IMR-90 (cell line): ENCODE measurements at regions not wholly inside any gene's neighbourhood (a gene's known extent, or its start where the extent isn't known, plus 50 kb on each side); places are given as distances from the start of the nearest gene placed in this dataset.

Experiments
- ATAC-seq: fragments of 200-7000 bp; cut with Tn5 transposase; 2 replicates; pipeline ENCODE4 v1.9.1; 2020; ENCODE audit warnings: low read depth, mild to moderate bottlenecking, moderate library complexity
- BruUV-seq: library from RNA; stranded (reverse); fragments of 400-500 nt; replicated peaks from 2 replicates; lab custom pipeline; 2021; lab: Mats Ljungman, UMichigan
- CTCF ChIA-PET: fragments of 300-600 bp; formaldehyde crosslinking; extraction: SDS; loops from one replicate; lab custom pipeline; 2021; ENCODE audit warnings: antibody characterized with exemption; lab: Yijun Ruan, JAX
- POLR2A ChIA-PET: fragments of 300-600 bp; sonication (Branson Sonifier 250); formaldehyde crosslinking; loops from one replicate; lab custom pipeline; 2022; ENCODE audit warnings: antibody characterized with exemption; ENCODE audit not compliant: unreplicated experiment; lab: Charles Lee
- DNase-seq: peaks from one replicate; pipeline ENCODE4 v3.0.0; 2013
- H2AFZ ChIP-seq: replicated peaks from 2 replicates; pipeline ENCODE3; 2013; ENCODE audit warnings: low read length, mild to moderate bottlenecking; ENCODE audit not compliant: poor library complexity
- H2AK5ac ChIP-seq: 2 replicates; pipeline ENCODE4 v1.6.1; 2013; ENCODE audit warnings: low read depth, low read length, inconsistent platforms
- H2AK9ac ChIP-seq: replicated peaks from 2 replicates; pipeline ENCODE3; 2013; ENCODE audit warnings: mild to moderate bottlenecking, low read depth, low read length, moderate library complexity; ENCODE audit not compliant: poor library complexity
- H2BK120ac ChIP-seq: 2 replicates; pipeline ENCODE4 v1.6.1; 2013; ENCODE audit warnings: low read depth, low read length, inconsistent platforms
- H2BK15ac ChIP-seq: 3 replicates; pipeline ENCODE4 v1.6.1; 2013; ENCODE audit warnings: low read depth, low read length, inconsistent platforms
- H2BK20ac ChIP-seq: 2 replicates; pipeline ENCODE4 v1.6.1; 2013; ENCODE audit warnings: low read depth, mild to moderate bottlenecking, inconsistent platforms, low read length, moderate library complexity
- H2BK5ac ChIP-seq: 2 replicates; pipeline ENCODE4 v1.6.1; 2013; ENCODE audit warnings: mild to moderate bottlenecking, low read depth, low read length, inconsistent platforms; ENCODE audit not compliant: poor library complexity, severe bottlenecking
- H3K14ac ChIP-seq: replicated peaks from 2 replicates; pipeline ENCODE4 v1.6.1; 2013; ENCODE audit warnings: low read depth, low read length, inconsistent platforms
- H3K18ac ChIP-seq: 2 replicates; pipeline ENCODE4 v1.6.1; 2013; ENCODE audit warnings: low read depth, low read length, control low read depth
- H3K23ac ChIP-seq: 2 replicates; pipeline ENCODE4 v1.6.1; 2013; ENCODE audit warnings: low read depth, low read length, inconsistent platforms
- H3K27ac ChIP-seq: 2 replicates; pipeline ENCODE4 v1.5.1; 2013; ENCODE audit warnings: mild to moderate bottlenecking, control low read depth, low read length; ENCODE audit not compliant: insufficient read depth
- H3K27me3 ChIP-seq: 2 replicates; pipeline ENCODE4 v1.6.1; 2013; ENCODE audit warnings: low read length; ENCODE audit not compliant: control insufficient read depth, insufficient read depth
- H3K36me3 ChIP-seq: 2 replicates; pipeline ENCODE4 v1.6.1; 2013; ENCODE audit warnings: low read length, mixed read lengths; ENCODE audit not compliant: control insufficient read depth, insufficient read depth
- H3K4ac ChIP-seq: 2 replicates; pipeline ENCODE4 v1.6.1; 2013; ENCODE audit warnings: low read depth, low read length, inconsistent platforms
- H3K4me1 ChIP-seq: 2 replicates; pipeline ENCODE4 v1.6.1; 2013; ENCODE audit warnings: low read length, mixed read lengths; ENCODE audit not compliant: control insufficient read depth, insufficient read depth
- H3K4me2 ChIP-seq: 2 replicates; pipeline ENCODE4 v1.6.1; 2013; ENCODE audit warnings: low read depth, mild to moderate bottlenecking, control low read depth, low read length, moderate library complexity
- H3K4me3 ChIP-seq: 2 replicates; pipeline ENCODE4 v1.5.1; 2013; ENCODE audit warnings: low read depth, mild to moderate bottlenecking, control low read depth, low read length, moderate library complexity; ENCODE audit not compliant: insufficient read depth
- H3K56ac ChIP-seq: 2 replicates; pipeline ENCODE4 v1.6.1; 2013; ENCODE audit warnings: low read length, inconsistent platforms; ENCODE audit not compliant: insufficient read depth; ENCODE audit errors: extremely low read depth
- H3K79me1 ChIP-seq, 2 experiments: 2 replicates each; pipeline ENCODE4 v1.6.1; 2013; ENCODE audit warnings: low read length in 2 of 2, inconsistent platforms in 1 of 2, low read depth in 1 of 2
- H3K9ac ChIP-seq: 2 replicates; pipeline ENCODE4 v1.6.1; 2013; ENCODE audit warnings: low read depth, low read length, control low read depth
- H3K9me1 ChIP-seq: 2 replicates; pipeline ENCODE4 v1.6.1; 2013; ENCODE audit warnings: low read length, inconsistent platforms; ENCODE audit not compliant: insufficient read depth
- H3K9me3 ChIP-seq: 2 replicates; pipeline ENCODE4 v1.6.1; 2013; ENCODE audit warnings: low read length; ENCODE audit not compliant: control insufficient read depth, insufficient read depth
- H4K20me1 ChIP-seq: 2 replicates; pipeline ENCODE4 v1.6.1; 2013; ENCODE audit warnings: low read length, inconsistent platforms; ENCODE audit not compliant: insufficient read depth
- H4K5ac ChIP-seq: 2 replicates; pipeline ENCODE4 v1.6.1; 2013; ENCODE audit warnings: mild to moderate bottlenecking, low read depth, low read length, control low read depth
- H4K8ac ChIP-seq, 2 experiments: 2 replicates each; pipeline ENCODE4 v1.6.1; 2013; ENCODE audit warnings: low read depth in 2 of 2, low read length in 2 of 2, control low read depth in 1 of 2, inconsistent platforms in 1 of 2
- H4K91ac ChIP-seq: 2 replicates; pipeline ENCODE4 v1.6.1; 2013; ENCODE audit warnings: low read depth, low read length, inconsistent platforms; ENCODE audit not compliant: insufficient read depth
- CEBPB ChIP-seq: IDR thresholded peaks from 2 replicates; pipeline ENCODE4 v1.6.1; 2012; ENCODE audit warnings: low read depth, low read length, improper control_type of control experiment
- FOS ChIP-seq: fragments of 150-350 bp; IDR thresholded peaks from 2 replicates; pipeline ENCODE4 v1.6.1; 2016; ENCODE audit warnings: low read depth, low read length
- MAFK ChIP-seq: IDR thresholded peaks from 2 replicates; pipeline ENCODE4 v1.6.1; 2012; ENCODE audit warnings: low read depth, low read length, improper control_type of control experiment
- MXI1 ChIP-seq: IDR thresholded peaks from 2 replicates; pipeline ENCODE4 v1.6.1; 2012; ENCODE audit warnings: low read depth, mild to moderate bottlenecking, low read length, moderate library complexity, borderline replicate concordance
- POLR2A ChIP-seq: IDR thresholded peaks from 2 replicates; pipeline ENCODE4 v1.6.1; 2012; ENCODE audit warnings: mild to moderate bottlenecking, low read depth, low read length
- RAD21 ChIP-seq: IDR thresholded peaks from 2 replicates; pipeline ENCODE4 v1.6.1; 2012; ENCODE audit warnings: low read length, improper control_type of control experiment
- RCOR1 ChIP-seq: IDR thresholded peaks from 2 replicates; pipeline ENCODE4 v1.6.1; 2012; ENCODE audit warnings: mild to moderate bottlenecking, low read length, improper control_type of control experiment; ENCODE audit not compliant: insufficient replicate concordance
- WGBS, 2 experiments: methylation state at CpG; one replicate each; pipeline versions ENCODE4 v1.1.5 to v1.1.7; 2013; ENCODE audit warnings: missing lambda C conversion rate in 2 of 2; ENCODE audit not compliant: insufficient read length in 1 of 2; ENCODE audit errors: extremely low coverage in 2 of 2; 5-methylcytosine and 5-hydroxymethylcytosine counted together
- dilution Hi-C: fragments of 300-500 bp; cut with HindIII; formaldehyde crosslinking; loops from one replicate; pipeline ENCODE4 v1.14.3; 2018; ENCODE audit warnings: low sequenced_read_pairs; ENCODE audit not compliant: unreplicated experiment
- in situ Hi-C: fragments of 300-500 bp; cut with MboI; formaldehyde crosslinking; loops from 3 replicates; pipeline ENCODE4 v1.14.3; 2019; ENCODE audit warnings: low sequenced_read_pairs, inconsistent platforms, mixed read lengths
- intact Hi-C: fragments of 100-400 bp; cut with micrococcal nuclease; formaldehyde crosslinking; loops from 2 replicates; pipeline ENCODE4 v1.10.0; 2022
- TF ChIP-seq, protein P1 (sequence below): conservative IDR thresholded peaks from 2 replicates; pipeline ENCODE4 v1.5.1; 2012; ENCODE audit warnings: mild to moderate bottlenecking, low read depth, low read length, improper control_type of control experiment
- TF ChIP-seq, protein P2 (sequence below): fragments of 150-350 bp; IDR thresholded peaks from 2 replicates; pipeline ENCODE4 v1.6.1; 2016; ENCODE audit warnings: low read depth, mild to moderate bottlenecking, low read length, moderate library complexity, borderline replicate concordance

DNA sequence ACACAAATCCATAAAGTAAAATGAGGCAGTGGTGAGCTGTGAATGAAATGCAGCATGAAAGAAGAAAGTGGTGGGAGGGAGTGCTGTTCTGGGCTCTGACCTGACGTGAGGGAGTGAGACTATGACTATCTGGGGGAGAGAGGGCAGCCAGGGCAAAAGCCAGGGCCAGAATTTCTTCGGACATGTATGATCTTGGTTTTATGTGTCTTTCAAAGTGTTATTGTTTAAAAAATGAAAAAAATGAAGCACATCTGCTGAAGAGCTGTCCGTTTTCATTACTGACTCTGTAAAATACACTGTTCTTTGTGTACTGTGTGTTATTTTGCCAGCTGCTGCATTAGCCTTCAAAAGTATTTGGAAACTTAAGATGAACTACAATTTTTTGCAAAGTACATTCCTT lies 70.2 kb upstream of the KLF14 start:
- Histone ChIP-seq H4K5ac (no peak overlapping the region), H3K27me3 (peaks cover 15% of the 10 kb centered on the region), H4K20me1 (no peaks in the 10 kb centered on the region), H3K9ac (no peak overlapping the region), H2AFZ (peak overlapping the region; percentile 66), H2AK9ac (no peak overlapping the region), H3K36me3 (no peaks in the 10 kb centered on the region), H2AK5ac (no peak overlapping the region), H2BK120ac (no peak overlapping the region), H4K8ac (no peak overlapping the region), H2BK20ac (no peak overlapping the region), H3K79me1 (no peaks in the 10 kb centered on the region), H3K4me3 (no peak overlapping the region), H4K91ac (no peak overlapping the region), H2BK5ac (no peak overlapping the region), H3K9me1 (no peaks in the 10 kb centered on the region; the same call in 1 of the 2 replicates), H2BK15ac (no peak overlapping the region), H3K4me2 (no peak overlapping the region), H3K56ac (no peak overlapping the region), H3K9me3 (no peaks in the 10 kb centered on the region), H3K23ac (no peak overlapping the region), H3K27ac (no peak overlapping the region), H3K4me1 (no peaks in the 10 kb centered on the region), H3K14ac (0 out of 2 replicates have a peak overlapping the region, but pooled peaks have one; percentile 21), H3K4ac (no peak overlapping the region), H3K18ac (no peak overlapping the region)
- no peak for DNase-seq
- TF ChIP-seq RAD21 (no peak), MAFK (no peak), FOS (no peak), RCOR1 (no peak), POLR2A (no peak), MXI1 (no peak), CEBPB (no peak)
- TF ChIP-seq, protein P1, sequence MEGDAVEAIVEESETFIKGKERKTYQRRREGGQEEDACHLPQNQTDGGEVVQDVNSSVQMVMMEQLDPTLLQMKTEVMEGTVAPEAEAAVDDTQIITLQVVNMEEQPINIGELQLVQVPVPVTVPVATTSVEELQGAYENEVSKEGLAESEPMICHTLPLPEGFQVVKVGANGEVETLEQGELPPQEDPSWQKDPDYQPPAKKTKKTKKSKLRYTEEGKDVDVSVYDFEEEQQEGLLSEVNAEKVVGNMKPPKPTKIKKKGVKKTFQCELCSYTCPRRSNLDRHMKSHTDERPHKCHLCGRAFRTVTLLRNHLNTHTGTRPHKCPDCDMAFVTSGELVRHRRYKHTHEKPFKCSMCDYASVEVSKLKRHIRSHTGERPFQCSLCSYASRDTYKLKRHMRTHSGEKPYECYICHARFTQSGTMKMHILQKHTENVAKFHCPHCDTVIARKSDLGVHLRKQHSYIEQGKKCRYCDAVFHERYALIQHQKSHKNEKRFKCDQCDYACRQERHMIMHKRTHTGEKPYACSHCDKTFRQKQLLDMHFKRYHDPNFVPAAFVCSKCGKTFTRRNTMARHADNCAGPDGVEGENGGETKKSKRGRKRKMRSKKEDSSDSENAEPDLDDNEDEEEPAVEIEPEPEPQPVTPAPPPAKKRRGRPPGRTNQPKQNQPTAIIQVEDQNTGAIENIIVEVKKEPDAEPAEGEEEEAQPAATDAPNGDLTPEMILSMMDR, result no peak
- TF ChIP-seq, protein P2, sequence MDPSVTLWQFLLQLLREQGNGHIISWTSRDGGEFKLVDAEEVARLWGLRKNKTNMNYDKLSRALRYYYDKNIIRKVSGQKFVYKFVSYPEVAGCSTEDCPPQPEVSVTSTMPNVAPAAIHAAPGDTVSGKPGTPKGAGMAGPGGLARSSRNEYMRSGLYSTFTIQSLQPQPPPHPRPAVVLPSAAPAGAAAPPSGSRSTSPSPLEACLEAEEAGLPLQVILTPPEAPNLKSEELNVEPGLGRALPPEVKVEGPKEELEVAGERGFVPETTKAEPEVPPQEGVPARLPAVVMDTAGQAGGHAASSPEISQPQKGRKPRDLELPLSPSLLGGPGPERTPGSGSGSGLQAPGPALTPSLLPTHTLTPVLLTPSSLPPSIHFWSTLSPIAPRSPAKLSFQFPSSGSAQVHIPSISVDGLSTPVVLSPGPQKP, result no peak
- ATAC-seq, result peak; percentile 44; the same call in 1 of the 2 replicates
- no TSS peak for BruUV-seq
- POLR2A ChIA-PET, result no interaction called here
- WGBS, 2 experiments, result 0% methylated on average over 2 of the region's 3 CpGs; no CpG with 5 or more reads in 1 of the 2 experiments
- in situ Hi-C loops (no loop called here), intact Hi-C loops (no loop called here), dilution Hi-C loops (no loop called here)
- CTCF ChIA-PET, result no interaction called here
